ENCODE measurements at regions not wholly inside any gene's neighbourhood (a gene's known extent, or its start where the extent isn't known, plus 50 kb on each side); places are given as distances from the start of the nearest gene placed in this dataset.

GRCh38 chr12:91845365-91845764 lies 300.3 kb downstream of the BTG1 start:
- 83 to 90% (median 85%) methylated on average over 1 of the region's 1 CpG for whole genome bisulfite sequencing, 5 donors
- Histone ChIP-seq H3K27me3 (replicated peaks in 1 of 7) (no peaks in the 10 kb centered on the region), H3K4me1 (no peaks in the 10 kb centered on the region), H3K36me3 (no peaks in the 10 kb centered on the region), H3K4me3 (no peak overlapping the region), H3K9me3 (peaks cover 0 to 23% (median 7%) of the 10 kb centered on the region in 8 donors), H3K27ac (no peak overlapping the region)
- intact Hi-C loops (cut with DNase I; ENCODE audit: low total_unique reads): no loop called here
- DNase-seq: no peak
- no peak for TF ChIP-seq CTCF (IDR thresholded peaks at IDR 0.05 in 8 of 11, conservative IDR thresholded peaks at IDR 0.05 in 3 of 11)

- peaks cover 0 to 23% (median 7%) of the 10 kb centered on the region in 8 donors for H3K9me3 ChIP-seq
- no peaks in the 10 kb centered on the region for H3K27me3 ChIP-seq (replicated peaks in 1 of 7)
- H3K36me3 ChIP-seq: no peaks in the 10 kb centered on the region
- intact Hi-C loops (cut with DNase I; ENCODE audit: low total_unique reads): no loop called here
- DNase-seq: no peak
- TF ChIP-seq POLR2A (IDR thresholded peaks at IDR 0.05): no peak
- no peak for TF ChIP-seq POLR2AphosphoS5 (IDR thresholded peaks at IDR 0.05)
- TF ChIP-seq CTCF (IDR thresholded peaks at IDR 0.05 in 8 of 11, conservative IDR thresholded peaks at IDR 0.05 in 3 of 11): no peak
- H3K27ac ChIP-seq: no peak overlapping the region
- H3K4me1 ChIP-seq: no peaks in the 10 kb centered on the region
- H3K4me3 ChIP-seq: no peak overlapping the region
Measured at GRCh38 chr12:91841822-91842221, 303.8 kb downstream of the BTG1 start.

GRCh38 chr12:91836696-91837095 lies 308.9 kb downstream of the BTG1 start:
- Histone ChIP-seq H3K27ac (no peak overlapping the region), H3K4me3 (no peak overlapping the region), H3K9me3 (peaks cover 0 to 7% (median 0%) of the 10 kb centered on the region in 8 donors), H3K27me3 (replicated peaks in 1 of 7) (no peaks in the 10 kb centered on the region), H3K4me1 (no peaks in the 10 kb centered on the region), H3K36me3 (no peaks in the 10 kb centered on the region)
- no peak for DNase-seq
- intact Hi-C loops (cut with DNase I; ENCODE audit: low total_unique reads): no loop called here
- TF ChIP-seq POLR2AphosphoS5 (IDR thresholded peaks at IDR 0.05) (no peak), POLR2A (IDR thresholded peaks at IDR 0.05) (no peak), CTCF (IDR thresholded peaks at IDR 0.05 in 8 of 11, conservative IDR thresholded peaks at IDR 0.05 in 3 of 11) (no peak)
- 90 to 100% (median 97%) methylated on average over 1 of the region's 1 CpG for WGBS, 5 donors

GRCh38 chr12:91836264-91836663 lies 309.4 kb downstream of the BTG1 start:
- WGBS, 5 donors: 80 to 93% (median 86%) methylated on average over 1 of the region's 1 CpG

More at GRCh38 chr12:91836264-91836663, 309.4 kb downstream of the BTG1 start:
- Histone ChIP-seq H3K9me3 (peaks cover 0 to 7% (median 0%) of the 10 kb centered on the region in 8 donors), H3K4me3 (no peak overlapping the region), H3K27ac (no peak overlapping the region), H3K27me3 (replicated peaks in 1 of 7) (no peaks in the 10 kb centered on the region), H3K4me1 (no peaks in the 10 kb centered on the region), H3K36me3 (no peaks in the 10 kb centered on the region)
- TF ChIP-seq CTCF (IDR thresholded peaks at IDR 0.05 in 8 of 11, conservative IDR thresholded peaks at IDR 0.05 in 3 of 11): no peak
- no peak for TF ChIP-seq POLR2A (IDR thresholded peaks at IDR 0.05)
- TF ChIP-seq POLR2AphosphoS5 (IDR thresholded peaks at IDR 0.05): no peak
- intact Hi-C loops (cut with DNase I; ENCODE audit: low total_unique reads): no loop called here
- no peak for DNase-seq
